GM10248 (cell line): ENCODE measurements at regions not wholly inside any gene's neighbourhood (a gene's known extent, or its start where the extent isn't known, plus 50 kb on each side); places are given as distances from the start of the nearest gene placed in this dataset.

ENCODE experiments used
- CTCF ChIA-PET: fragments of 300-600 bp; sonication (Branson Sonifier 250); formaldehyde crosslinking; extraction: SDS; loops from one replicate; lab custom pipeline; 2021; ENCODE audit warnings: antibody characterized with exemption; lab: Yijun Ruan, JAX
- POLR2A ChIA-PET: fragments of 350-650 bp; sonication (Branson Sonifier 250); formaldehyde crosslinking; extraction: SDS; loops from one replicate; lab custom pipeline; 2020; ENCODE audit warnings: antibody characterized with exemption; lab: Yijun Ruan, JAX
- DNase-seq: peaks from one replicate; pipeline ENCODE4 v3.0.0; 2012; ENCODE audit errors: extremely low spot score
- CTCF ChIP-seq: IDR thresholded peaks from 2 replicates; pipeline ENCODE4 v1.5.1; 2012; ENCODE audit warnings: mild to moderate bottlenecking, low read depth; ENCODE audit errors: extremely low read depth, missing control alignments, control extremely low read depth

- no peak for TF ChIP-seq CTCF
- DNase-seq, result no peak
- ChIA-PET POLR2A (no interaction called here), CTCF (interaction anchor here (1.0 kb wide), 1 partner anchor 9 kb away, joined by 3 read pairs; no protein-coding TSS in a partner anchor)
Measured at GRCh38 chr7:88681682-88682081, 77.8 kb upstream of the ZNF804B start.

DNA sequence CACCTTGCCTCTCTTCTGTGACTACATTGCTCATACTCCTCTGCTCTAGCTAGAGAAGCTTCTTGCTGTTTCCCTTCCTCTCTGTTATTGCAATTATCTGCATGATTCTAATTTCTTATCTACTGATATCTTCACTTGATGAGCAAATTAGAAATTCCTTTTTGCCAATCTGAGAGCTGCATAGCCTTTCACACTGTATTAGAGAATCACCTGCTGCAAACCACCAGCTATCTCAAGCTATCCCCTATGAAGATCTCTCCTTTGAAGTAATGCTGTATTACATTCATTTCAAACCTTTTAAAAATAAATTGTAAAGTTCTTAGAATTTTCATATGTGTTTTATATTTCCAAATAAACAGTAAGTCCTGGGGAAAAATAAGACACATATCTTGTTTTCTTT is 89.0 kb upstream of the ZNF804B start:
- no peak for DNase-seq
- TF ChIP-seq CTCF, result no peak
- POLR2A ChIA-PET, result no interaction called here
- CTCF ChIA-PET, result no interaction called here

DNA sequence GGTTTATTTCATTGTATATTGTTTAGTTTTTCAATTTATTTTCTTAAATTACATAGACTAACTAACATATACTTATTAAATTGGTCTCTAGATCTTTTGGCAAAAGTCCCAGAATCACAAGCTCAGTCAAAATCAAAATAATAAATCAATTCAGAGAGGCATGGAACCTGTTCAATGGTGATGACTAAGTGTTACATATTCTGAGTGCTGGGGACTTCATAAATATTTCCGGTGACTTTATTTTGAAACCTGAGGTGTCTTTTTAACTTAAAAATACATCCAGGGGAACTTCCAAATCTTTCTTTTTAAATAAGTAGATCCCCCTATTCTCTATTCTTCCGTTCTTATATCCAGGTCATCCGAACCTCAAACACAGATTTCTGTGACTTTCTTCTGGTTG is 89.6 kb upstream of the ZNF804B start:
- TF ChIP-seq CTCF, result no peak
- CTCF ChIA-PET, result no interaction called here

DNA sequence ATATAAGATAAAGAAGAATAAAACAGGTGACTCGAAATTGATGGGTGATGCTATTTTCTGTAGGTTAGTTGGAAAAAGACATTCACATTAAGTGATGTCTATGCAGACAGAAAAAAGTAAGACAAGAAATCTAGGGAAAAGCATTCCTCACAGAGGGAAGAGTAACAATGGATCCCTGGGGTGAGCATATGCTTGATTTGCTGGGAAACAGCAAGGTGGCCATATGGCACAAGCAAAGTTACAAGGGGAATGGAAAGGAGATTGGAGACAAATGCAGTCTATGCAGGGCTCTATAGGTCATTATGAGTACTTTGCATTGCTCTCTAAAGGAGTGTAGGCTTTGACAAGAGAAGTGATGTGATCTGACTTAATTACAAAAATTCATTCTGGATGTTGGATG is 90.9 kb upstream of the ZNF804B start:
- CTCF ChIA-PET, result no interaction called here
- POLR2A ChIA-PET, result no interaction called here
- DNase-seq, result no peak
- TF ChIP-seq CTCF, result no peak

More for the DNA sequence above, 89.6 kb upstream of the ZNF804B start:
- POLR2A ChIA-PET, result no interaction called here
- peak; percentile 13 for DNase-seq

GRCh38 chr7:88666626-88667025 is 92.9 kb upstream of the ZNF804B start:
- DNase-seq, result no peak
- ChIA-PET POLR2A (no interaction called here), CTCF (interaction anchor here (1.5 kb wide), 1 partner anchor 269 kb away, joined by 3 read pairs; no protein-coding TSS in a partner anchor)
- TF ChIP-seq CTCF, result no peak

- no peak for TF ChIP-seq CTCF
- no peak for DNase-seq
- CTCF ChIA-PET, result interaction anchor here (1.5 kb wide), 1 partner anchor 269 kb away, joined by 3 read pairs; no protein-coding TSS in a partner anchor
- POLR2A ChIA-PET, result no interaction called here
Measured at GRCh38 chr7:88665892-88666514, 93.5 kb upstream of the ZNF804B start.
